B cell (primary cell): ENCODE measurements at regions not wholly inside any gene's neighbourhood (a gene's known extent, or its start where the extent isn't known, plus 50 kb on each side); places are given as distances from the start of the nearest gene placed in this dataset.
A peak's percentile ranks its signal among the peaks of the same experiment; 100 is the strongest.

ENCODE experiments used
- ATAC-seq: fragments of 200-7000 bp; cut with Tn5 transposase; one replicate; pipeline ENCODE4 v1.10.0; 2021; ENCODE audit warnings: low read depth, mild to moderate bottlenecking, moderate number of reproducible peaks, moderate library complexity
- CTCF ChIA-PET: fragments of 350-600 bp; sonication (Branson Sonifier 250); formaldehyde crosslinking; loops from one replicate; lab custom pipeline; 2021; ENCODE audit warnings: antibody characterized with exemption, inconsistent platforms; lab: Charles Lee
- POLR2A ChIA-PET: fragments of 350-600 bp; sonication (Branson Sonifier 250); formaldehyde crosslinking; loops from one replicate; lab custom pipeline; 2021; ENCODE audit warnings: antibody characterized with exemption; lab: Charles Lee
- DNase-seq: peaks from one replicate; pipeline ENCODE4 v3.0.0; 2013
- H2AFZ ChIP-seq: 2 replicates; pipeline ENCODE4 v1.6.1; 2012; ENCODE audit warnings: mild to moderate bottlenecking, low read depth, low read length; ENCODE audit not compliant: insufficient read depth, poor library complexity, severe bottlenecking
- H3K27ac ChIP-seq, 2 donors: 1 replicate in 1 of 2; 2 replicates in 1 of 2; pipeline ENCODE4 v1.5.1; 2012 to 2013; ENCODE audit warnings: low read length in 2 of 2, mild to moderate bottlenecking in 2 of 2, moderate library complexity in 1 of 2
- H3K27me3 ChIP-seq, 4 experiments: fragments of 200-600 bp in 1 of 4; sonication (generic) in 1 of 4; replicated peaks in 1 of 4; 1 replicate in 2 of 4; 2 replicates in 2 of 4; pipeline versions ENCODE4 v1.6.1 to v1.7.0; 2013 to 2016; ENCODE audit warnings: low read length in 3 of 4, mild to moderate bottlenecking in 2 of 4, mixed read lengths in 1 of 4, moderate library complexity in 1 of 4; ENCODE audit not compliant: insufficient read depth in 4 of 4, control insufficient read depth in 3 of 4; ENCODE audit errors: control extremely low read depth in 1 of 4
- H3K36me3 ChIP-seq, 2 experiments: replicated peaks in 1 of 2; 1 replicate in 1 of 2; 2 replicates in 1 of 2; pipeline versions ENCODE4 v1.6.1 to v1.7.1; 2013; ENCODE audit warnings: low read length in 1 of 2; ENCODE audit not compliant: insufficient read depth in 2 of 2, control insufficient read depth in 1 of 2; ENCODE audit errors: control extremely low read depth in 1 of 2, extremely low read depth in 1 of 2
- H3K4me1 ChIP-seq, 2 donors: fragments of 200-600 bp in 1 of 2; sonication (generic) in 1 of 2; 1 replicate in 1 of 2; 2 replicates in 1 of 2; pipeline versions ENCODE4 v1.5.1 to v1.6.1; 2013 to 2017; ENCODE audit warnings: low read length in 2 of 2; ENCODE audit not compliant: control insufficient read depth in 2 of 2, insufficient read depth in 2 of 2
- H3K4me2 ChIP-seq: replicated peaks from 2 replicates; pipeline ENCODE3; 2012; ENCODE audit warnings: mild to moderate bottlenecking, low read depth, low read length; ENCODE audit not compliant: poor library complexity, severe bottlenecking
- H3K4me3 ChIP-seq, 5 experiments: fragments of 200-600 bp in 1 of 5; sonication (generic) in 1 of 5; 1 replicate in 3 of 5; 2 replicates in 2 of 5; pipeline versions ENCODE4 v1.5.1 to v1.7.0; 2011 to 2016; ENCODE audit warnings: low read length in 4 of 5, mild to moderate bottlenecking in 4 of 5, low read depth in 2 of 5, control low read depth in 1 of 5, moderate library complexity in 1 of 5; ENCODE audit not compliant: insufficient read depth in 1 of 5; ENCODE audit errors: control extremely low read depth in 1 of 5, extremely low read depth in 1 of 5
- H3K79me2 ChIP-seq: fragments of 200-600 bp; sonication (generic); one replicate; pipeline ENCODE4 v1.6.0; 2016; ENCODE audit warnings: low read length; ENCODE audit not compliant: control insufficient read depth, insufficient read depth
- H3K9ac ChIP-seq: fragments of 200-600 bp; sonication (generic); 2 replicates; pipeline ENCODE4 v1.6.1; 2017; ENCODE audit warnings: mild to moderate bottlenecking, low read length, moderate library complexity
- H3K9me3 ChIP-seq, 3 donors: one replicate each; pipeline versions ENCODE4 v1.6.1 to v1.7.1; 2013; ENCODE audit warnings: low read length in 2 of 3; ENCODE audit not compliant: control insufficient read depth in 2 of 3, insufficient read depth in 1 of 3; ENCODE audit errors: control extremely low read depth in 1 of 3
- H4K20me1 ChIP-seq: 2 replicates; pipeline ENCODE4 v1.6.0; 2012; ENCODE audit warnings: mild to moderate bottlenecking, low read length; ENCODE audit not compliant: insufficient read depth, control insufficient read depth, poor library complexity, severe bottlenecking
- H3K27ac Mint-ChIP-seq: one replicate; pipeline ENCODE4 v1.8.0; 2021; ENCODE audit warnings: mixed read lengths
- H3K27me3 Mint-ChIP-seq: one replicate; pipeline ENCODE4 v1.8.0; 2021; ENCODE audit warnings: mixed read lengths
- H3K4me1 Mint-ChIP-seq: one replicate; pipeline ENCODE4 v1.8.0; 2021; ENCODE audit warnings: mixed read lengths
- H3K4me3 Mint-ChIP-seq: one replicate; pipeline ENCODE4 v1.8.0; 2021; ENCODE audit warnings: mixed read lengths
- H3K9me3 Mint-ChIP-seq: one replicate; pipeline ENCODE4 v1.8.0; 2022; ENCODE audit warnings: mixed read lengths; ENCODE audit not compliant: insufficient read depth
- EZH2 ChIP-seq: IDR thresholded peaks from 2 replicates; pipeline ENCODE4 v1.6.1; 2012; ENCODE audit warnings: borderline replicate concordance, low read depth, mild to moderate bottlenecking, moderate library complexity, low read length; ENCODE audit not compliant: insufficient read depth, poor library complexity, severe bottlenecking
- WGBS: methylation state at CpG from one replicate; pipeline ENCODE4 v1.1.5; 2013; ENCODE audit warnings: missing lambda C conversion rate; ENCODE audit not compliant: insufficient coverage; 5-methylcytosine and 5-hydroxymethylcytosine counted together
- intact Hi-C: fragments of 100-400 bp; cut with micrococcal nuclease; formaldehyde crosslinking; loops from one replicate; pipeline ENCODE4 v1.10.0; 2022
- TF ChIP-seq, protein P1 (sequence below): fragments of 200-600 bp; IDR thresholded peaks from one replicate; pipeline ENCODE4 v1.8.0; 2022; ENCODE audit warnings: antibody characterized with exemption, mild to moderate bottlenecking

DNA sequence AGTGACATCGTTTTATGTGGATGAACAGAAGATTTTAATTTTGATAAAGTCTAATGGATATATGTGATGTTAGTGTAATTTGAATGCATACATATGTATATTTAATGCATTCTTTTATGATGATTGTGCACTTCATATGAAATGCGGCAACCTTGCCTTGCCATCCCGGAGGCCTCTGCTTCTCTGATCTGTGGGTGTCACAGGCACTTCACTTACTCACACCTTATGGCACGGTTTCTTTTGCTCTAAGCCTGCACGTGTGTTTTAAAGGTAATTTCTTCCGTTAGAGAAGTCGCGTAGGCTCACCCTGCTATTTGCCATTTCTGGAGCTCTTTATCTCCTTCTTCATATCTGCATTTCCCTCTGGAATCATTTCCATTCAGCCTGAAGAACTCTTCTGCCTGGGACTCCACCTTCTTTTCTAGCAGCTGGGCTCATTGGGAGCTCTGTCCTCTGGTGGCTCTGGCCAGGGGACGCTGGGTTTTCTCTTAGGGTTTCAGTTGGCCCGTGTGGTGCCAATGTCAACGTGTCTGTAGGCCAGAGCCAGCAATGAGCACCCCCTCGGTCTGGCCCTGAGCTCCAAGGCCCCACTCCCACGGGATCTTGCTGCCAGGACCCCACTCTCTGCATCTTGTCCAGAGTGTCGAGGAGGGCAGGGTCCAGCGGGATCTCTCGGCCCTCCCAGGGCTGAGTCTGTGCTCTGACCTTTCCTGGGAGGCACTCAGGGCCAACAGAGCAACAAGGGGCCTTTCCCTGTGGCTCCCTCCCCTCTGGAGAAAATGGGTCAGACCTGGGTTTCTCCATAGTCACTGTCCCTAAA is 97.3 kb downstream of the RTP5 start:
- WGBS, result 87% methylated on average over 11 of the region's 16 CpGs
- no peaks in the 10 kb centered on the region for H3K27me3 Mint-ChIP-seq
- ATAC-seq (no peak), DNase-seq (no peak)
- peak overlapping the region in 1 of 5 experiments; percentile 33 for H3K4me3 ChIP-seq
- no peak for TF ChIP-seq EZH2
- TF ChIP-seq, protein P1, sequence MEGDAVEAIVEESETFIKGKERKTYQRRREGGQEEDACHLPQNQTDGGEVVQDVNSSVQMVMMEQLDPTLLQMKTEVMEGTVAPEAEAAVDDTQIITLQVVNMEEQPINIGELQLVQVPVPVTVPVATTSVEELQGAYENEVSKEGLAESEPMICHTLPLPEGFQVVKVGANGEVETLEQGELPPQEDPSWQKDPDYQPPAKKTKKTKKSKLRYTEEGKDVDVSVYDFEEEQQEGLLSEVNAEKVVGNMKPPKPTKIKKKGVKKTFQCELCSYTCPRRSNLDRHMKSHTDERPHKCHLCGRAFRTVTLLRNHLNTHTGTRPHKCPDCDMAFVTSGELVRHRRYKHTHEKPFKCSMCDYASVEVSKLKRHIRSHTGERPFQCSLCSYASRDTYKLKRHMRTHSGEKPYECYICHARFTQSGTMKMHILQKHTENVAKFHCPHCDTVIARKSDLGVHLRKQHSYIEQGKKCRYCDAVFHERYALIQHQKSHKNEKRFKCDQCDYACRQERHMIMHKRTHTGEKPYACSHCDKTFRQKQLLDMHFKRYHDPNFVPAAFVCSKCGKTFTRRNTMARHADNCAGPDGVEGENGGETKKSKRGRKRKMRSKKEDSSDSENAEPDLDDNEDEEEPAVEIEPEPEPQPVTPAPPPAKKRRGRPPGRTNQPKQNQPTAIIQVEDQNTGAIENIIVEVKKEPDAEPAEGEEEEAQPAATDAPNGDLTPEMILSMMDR, result no peak
- H3K9ac ChIP-seq, result peak overlapping the region; percentile 49
- H3K9me3 Mint-ChIP-seq, result no peaks in the 10 kb centered on the region
- H2AFZ ChIP-seq, result no peak overlapping the region
- peak overlapping the region; percentile 87 for H3K4me3 Mint-ChIP-seq
- peak overlapping the region; percentile 69 for H3K4me2 ChIP-seq
- peak overlapping the region; percentile 86 for H3K27ac Mint-ChIP-seq
- peaks cover 53 to 57% of the 10 kb centered on the region in 2 donors for H3K4me1 ChIP-seq
- intact Hi-C loops, result loop anchor here (2.0 kb wide), 1 partner anchor 48 kb away; no protein-coding TSS in a partner anchor
- H3K4me1 Mint-ChIP-seq, result peaks cover 57% of the 10 kb centered on the region
- no peaks in the 10 kb centered on the region for H3K27me3 ChIP-seq
- POLR2A ChIA-PET, result no interaction called here
- H3K79me2 ChIP-seq, result peaks cover 21% of the 10 kb centered on the region
- H3K36me3 ChIP-seq, result peaks cover 0 to 12% of the 10 kb centered on the region in 2 experiments
- H3K27ac ChIP-seq, result peak overlapping the region; percentile 70 to 74
- CTCF ChIA-PET, result interaction anchor here (1.4 to 1.6 kb wide), 3 partner anchors 11 to 16 kb away, joined by 4 to 16 read pairs (median 6); no protein-coding TSS in a partner anchor
- peaks cover 0 to 10% (median 0%) of the 10 kb centered on the region in 3 donors for H3K9me3 ChIP-seq
- H4K20me1 ChIP-seq, result no peaks in the 10 kb centered on the region
